ENCODE measurements at regions not wholly inside any gene's neighbourhood (a gene's known extent, or its start where the extent isn't known, plus 50 kb on each side); places are given as distances from the start of the nearest gene placed in this dataset.
"Not testable (repeated sequence)": the region's sequence is repeated elsewhere in the genome, so short reads cannot be mapped to it uniquely, and the experiment has no call there.

GRCh38 chr3:5638550-5638949, 451.0 kb downstream of the EDEM1 start:
- DNase-seq, result no peak

GRCh38 chr3:5644773-5645670, 457.5 kb downstream of the EDEM1 start:
- DNase-seq, result no peak

GRCh38 chr3:5645692-5646410, 458.3 kb downstream of the EDEM1 start:
- no peak for DNase-seq

- DNase-seq, result no peak
Observed at GRCh38 chr3:5650303-5650702, 462.8 kb downstream of the EDEM1 start.

- no peak for DNase-seq
Observed at GRCh38 chr3:5651351-5651750, 463.8 kb downstream of the EDEM1 start.

- no peak for DNase-seq
Observed at GRCh38 chr3:5653426-5654143, 466.1 kb downstream of the EDEM1 start.

- DNase-seq, result no peak
Observed at GRCh38 chr3:5657106-5657505, 469.6 kb downstream of the EDEM1 start.

GRCh38 chr3:5663601-5664000, 476.1 kb downstream of the EDEM1 start:
- DNase-seq, result no peak

- DNase-seq, result no peak
Observed at GRCh38 chr3:5666455-5666854, 478.9 kb downstream of the EDEM1 start.

- DNase-seq, result no peak
Observed at GRCh38 chr3:5673521-5673920, 486.0 kb downstream of the EDEM1 start.

- no peak for DNase-seq
Observed at GRCh38 chr3:5675319-5675718, 487.8 kb downstream of the EDEM1 start.

- no peak for DNase-seq
Observed at GRCh38 chr3:5677555-5677954, 490.0 kb downstream of the EDEM1 start.

- DNase-seq, result no peak
Observed at GRCh38 chr3:5678248-5678647, 490.7 kb downstream of the EDEM1 start.

- DNase-seq, result no peak
Observed at GRCh38 chr3:5678844-5679243, 491.3 kb downstream of the EDEM1 start.

GRCh38 chr3:5687230-5687629, 499.7 kb downstream of the EDEM1 start:
- no peak for DNase-seq

- no peak for DNase-seq
Observed at GRCh38 chr3:5690490-5690889, 503.0 kb downstream of the EDEM1 start.

GRCh38 chr3:5690904-5691532, 503.5 kb downstream of the EDEM1 start:
- DNase-seq, result no peak

- DNase-seq, result no peak
Observed at GRCh38 chr3:5692446-5692845, 504.9 kb downstream of the EDEM1 start.

- no peak for DNase-seq
Observed at GRCh38 chr3:5694266-5694665, 506.8 kb downstream of the EDEM1 start.

- no peak for DNase-seq
Observed at GRCh38 chr3:5698851-5699250, 511.3 kb downstream of the EDEM1 start.

- DNase-seq, result no peak
Observed at GRCh38 chr3:5699313-5699712, 511.8 kb downstream of the EDEM1 start.

GRCh38 chr3:5699811-5700210, 512.3 kb downstream of the EDEM1 start:
- no peak for DNase-seq

GRCh38 chr3:5701005-5701404, 513.5 kb downstream of the EDEM1 start:
- DNase-seq, result not testable (repeated sequence)

All from activated CD4-positive, alpha-beta T cell treated with anti-CD3 and anti-CD28 coated beads, Interleukin-2, amount 50 U/mL, for 1 hour (primary cell).